ENCODE measurements at regions not wholly inside any gene's neighbourhood (a gene's known extent, or its start where the extent isn't known, plus 50 kb on each side); places are given as distances from the start of the nearest gene placed in this dataset.

GRCh38 chr6:93749191-93749590 is 329.8 kb upstream of the EPHA7 start:
- Histone ChIP-seq H3K4me3 (ENCODE audit: control insufficient read depth in 1 of 7, extremely low read depth in 1 of 7, insufficient read depth in 4 of 7, low read depth in 2 of 7, low read length in 6 of 7) (no peak overlapping the region), H3K27ac (ENCODE audit: insufficient read depth in 1 of 2, low read depth in 1 of 2, low read length in 2 of 2, poor library complexity in 1 of 2, severe bottlenecking in 2 of 2) (no peak overlapping the region), H3K9me3 (ENCODE audit: control extremely low read depth in 1 of 5, control insufficient read depth in 4 of 5, insufficient read depth in 2 of 5, low read depth in 1 of 5, low read length in 4 of 5) (no peaks in the 10 kb centered on the region), H3K36me3 (ENCODE audit: control insufficient read depth in 4 of 4, insufficient read depth in 4 of 4, low read length in 3 of 4) (no peaks in the 10 kb centered on the region), H3K27me3 (replicated peaks in 2 of 5; ENCODE audit: control insufficient read depth in 4 of 5, insufficient read depth in 5 of 5, low read length in 4 of 5) (no peaks in the 10 kb centered on the region), H3K4me1 (ENCODE audit: control extremely low read depth in 1 of 4, control insufficient read depth in 4 of 4, insufficient read depth in 4 of 4, low read length in 3 of 4) (no peaks in the 10 kb centered on the region)
- POLR2A ChIA-PET: no interaction called here
- CTCF ChIA-PET: no interaction called here
- no peak for DNase-seq

- Histone ChIP-seq H3K4me1 (ENCODE audit: control extremely low read depth in 1 of 4, control insufficient read depth in 4 of 4, insufficient read depth in 4 of 4, low read length in 3 of 4) (no peaks in the 10 kb centered on the region), H3K9me3 (ENCODE audit: control extremely low read depth in 1 of 5, control insufficient read depth in 4 of 5, insufficient read depth in 2 of 5, low read depth in 1 of 5, low read length in 4 of 5) (no peaks in the 10 kb centered on the region), H3K27ac (ENCODE audit: insufficient read depth in 1 of 2, low read depth in 1 of 2, low read length in 2 of 2, poor library complexity in 1 of 2, severe bottlenecking in 2 of 2) (no peak overlapping the region), H3K27me3 (replicated peaks in 2 of 5; ENCODE audit: control insufficient read depth in 4 of 5, insufficient read depth in 5 of 5, low read length in 4 of 5) (no peaks in the 10 kb centered on the region), H3K4me3 (ENCODE audit: control insufficient read depth in 1 of 7, extremely low read depth in 1 of 7, insufficient read depth in 4 of 7, low read depth in 2 of 7, low read length in 6 of 7) (no peak overlapping the region), H3K36me3 (ENCODE audit: control insufficient read depth in 4 of 4, insufficient read depth in 4 of 4, low read length in 3 of 4) (no peaks in the 10 kb centered on the region)
- no peak for DNase-seq
- WGBS (ENCODE audit: insufficient coverage): 93% methylated on average over 2 of the region's 3 CpGs
- ChIA-PET CTCF (no interaction called here), POLR2A (no interaction called here)
Observed at GRCh38 chr6:93746892-93747291, 327.5 kb upstream of the EPHA7 start.

- Histone ChIP-seq H3K4me1 (ENCODE audit: control extremely low read depth in 1 of 4, control insufficient read depth in 4 of 4, insufficient read depth in 4 of 4, low read length in 3 of 4) (no peaks in the 10 kb centered on the region), H3K27ac (ENCODE audit: insufficient read depth in 1 of 2, low read depth in 1 of 2, low read length in 2 of 2, poor library complexity in 1 of 2, severe bottlenecking in 2 of 2) (no peak overlapping the region), H3K27me3 (replicated peaks in 2 of 5; ENCODE audit: control insufficient read depth in 4 of 5, insufficient read depth in 5 of 5, low read length in 4 of 5) (no peaks in the 10 kb centered on the region), H3K36me3 (ENCODE audit: control insufficient read depth in 4 of 4, insufficient read depth in 4 of 4, low read length in 3 of 4) (no peaks in the 10 kb centered on the region), H3K9me3 (ENCODE audit: control extremely low read depth in 1 of 5, control insufficient read depth in 4 of 5, insufficient read depth in 2 of 5, low read depth in 1 of 5, low read length in 4 of 5) (no peaks in the 10 kb centered on the region), H3K4me3 (ENCODE audit: control insufficient read depth in 1 of 7, extremely low read depth in 1 of 7, insufficient read depth in 4 of 7, low read depth in 2 of 7, low read length in 6 of 7) (no peak overlapping the region)
- ChIA-PET CTCF (no interaction called here), POLR2A (no interaction called here)
- WGBS (ENCODE audit: insufficient coverage): no CpG with 5 or more reads among the region's 2 CpGs
- DNase-seq: no peak
Observed at GRCh38 chr6:93745306-93745705, 325.9 kb upstream of the EPHA7 start.

- no peak overlapping the region for H3K4me3 ChIP-seq (ENCODE audit: control insufficient read depth in 1 of 7, extremely low read depth in 1 of 7, insufficient read depth in 4 of 7, low read depth in 2 of 7, low read length in 6 of 7)
- no peak for DNase-seq
- H3K27ac ChIP-seq (ENCODE audit: insufficient read depth in 1 of 2, low read depth in 1 of 2, low read length in 2 of 2, poor library complexity in 1 of 2, severe bottlenecking in 2 of 2): no peak overlapping the region
- no peaks in the 10 kb centered on the region for H3K4me1 ChIP-seq (ENCODE audit: control extremely low read depth in 1 of 4, control insufficient read depth in 4 of 4, insufficient read depth in 4 of 4, low read length in 3 of 4)
- no peaks in the 10 kb centered on the region for H3K9me3 ChIP-seq (ENCODE audit: control extremely low read depth in 1 of 5, control insufficient read depth in 4 of 5, insufficient read depth in 2 of 5, low read depth in 1 of 5, low read length in 4 of 5)
- CTCF ChIA-PET: no interaction called here
- no peaks in the 10 kb centered on the region for H3K36me3 ChIP-seq (ENCODE audit: control insufficient read depth in 4 of 4, insufficient read depth in 4 of 4, low read length in 3 of 4)
- POLR2A ChIA-PET: no interaction called here
- WGBS (ENCODE audit: insufficient coverage): 100% methylated on average over 1 of the region's 3 CpGs
- no peaks in the 10 kb centered on the region for H3K27me3 ChIP-seq (replicated peaks in 2 of 5; ENCODE audit: control insufficient read depth in 4 of 5, insufficient read depth in 5 of 5, low read length in 4 of 5)
Observed at GRCh38 chr6:93735099-93735498, 315.7 kb upstream of the EPHA7 start.

- no peaks in the 10 kb centered on the region for H3K4me1 ChIP-seq (ENCODE audit: control extremely low read depth in 1 of 4, control insufficient read depth in 4 of 4, insufficient read depth in 4 of 4, low read length in 3 of 4)
- no peaks in the 10 kb centered on the region for H3K9me3 ChIP-seq (ENCODE audit: control extremely low read depth in 1 of 5, control insufficient read depth in 4 of 5, insufficient read depth in 2 of 5, low read depth in 1 of 5, low read length in 4 of 5)
- no peaks in the 10 kb centered on the region for H3K36me3 ChIP-seq (ENCODE audit: control insufficient read depth in 4 of 4, insufficient read depth in 4 of 4, low read length in 3 of 4)
- POLR2A ChIA-PET: no interaction called here
- no peak overlapping the region for H3K27ac ChIP-seq (ENCODE audit: insufficient read depth in 1 of 2, low read depth in 1 of 2, low read length in 2 of 2, poor library complexity in 1 of 2, severe bottlenecking in 2 of 2)
- WGBS (ENCODE audit: insufficient coverage): no CpG with 5 or more reads among the region's 1 CpG
- CTCF ChIA-PET: no interaction called here
- H3K4me3 ChIP-seq (ENCODE audit: control insufficient read depth in 1 of 7, extremely low read depth in 1 of 7, insufficient read depth in 4 of 7, low read depth in 2 of 7, low read length in 6 of 7): no peak overlapping the region
- no peaks in the 10 kb centered on the region for H3K27me3 ChIP-seq (replicated peaks in 2 of 5; ENCODE audit: control insufficient read depth in 4 of 5, insufficient read depth in 5 of 5, low read length in 4 of 5)
- DNase-seq: no peak
Observed at GRCh38 chr6:93731306-93731705, 311.9 kb upstream of the EPHA7 start.

GRCh38 chr6:93728150-93728549 is 308.8 kb upstream of the EPHA7 start:
- Histone ChIP-seq H3K27ac (ENCODE audit: insufficient read depth in 1 of 2, low read depth in 1 of 2, low read length in 2 of 2, poor library complexity in 1 of 2, severe bottlenecking in 2 of 2) (no peak overlapping the region), H3K9me3 (ENCODE audit: control extremely low read depth in 1 of 5, control insufficient read depth in 4 of 5, insufficient read depth in 2 of 5, low read depth in 1 of 5, low read length in 4 of 5) (no peaks in the 10 kb centered on the region), H3K4me3 (ENCODE audit: control insufficient read depth in 1 of 7, extremely low read depth in 1 of 7, insufficient read depth in 4 of 7, low read depth in 2 of 7, low read length in 6 of 7) (no peak overlapping the region), H3K36me3 (ENCODE audit: control insufficient read depth in 4 of 4, insufficient read depth in 4 of 4, low read length in 3 of 4) (no peaks in the 10 kb centered on the region), H3K4me1 (ENCODE audit: control extremely low read depth in 1 of 4, control insufficient read depth in 4 of 4, insufficient read depth in 4 of 4, low read length in 3 of 4) (no peaks in the 10 kb centered on the region), H3K27me3 (replicated peaks in 2 of 5; ENCODE audit: control insufficient read depth in 4 of 5, insufficient read depth in 5 of 5, low read length in 4 of 5) (no peaks in the 10 kb centered on the region)
- POLR2A ChIA-PET: no interaction called here
- WGBS (ENCODE audit: insufficient coverage): 60% methylated on average over 1 of the region's 2 CpGs
- CTCF ChIA-PET: no interaction called here
- no peak for DNase-seq

- POLR2A ChIA-PET: no interaction called here
- no peaks in the 10 kb centered on the region for H3K36me3 ChIP-seq (ENCODE audit: control insufficient read depth in 4 of 4, insufficient read depth in 4 of 4, low read length in 3 of 4)
- no peak overlapping the region for H3K4me3 ChIP-seq (ENCODE audit: control insufficient read depth in 1 of 7, extremely low read depth in 1 of 7, insufficient read depth in 4 of 7, low read depth in 2 of 7, low read length in 6 of 7)
- no peaks in the 10 kb centered on the region for H3K4me1 ChIP-seq (ENCODE audit: control extremely low read depth in 1 of 4, control insufficient read depth in 4 of 4, insufficient read depth in 4 of 4, low read length in 3 of 4)
- H3K27ac ChIP-seq (ENCODE audit: insufficient read depth in 1 of 2, low read depth in 1 of 2, low read length in 2 of 2, poor library complexity in 1 of 2, severe bottlenecking in 2 of 2): no peak overlapping the region
- DNase-seq: no peak
- CTCF ChIA-PET: no interaction called here
- WGBS (ENCODE audit: insufficient coverage): 100% methylated on average over 2 of the region's 3 CpGs
- H3K9me3 ChIP-seq (ENCODE audit: control extremely low read depth in 1 of 5, control insufficient read depth in 4 of 5, insufficient read depth in 2 of 5, low read depth in 1 of 5, low read length in 4 of 5): no peaks in the 10 kb centered on the region
- H3K27me3 ChIP-seq (replicated peaks in 2 of 5; ENCODE audit: control insufficient read depth in 4 of 5, insufficient read depth in 5 of 5, low read length in 4 of 5): no peaks in the 10 kb centered on the region
Observed at GRCh38 chr6:93727447-93727846, 308.1 kb upstream of the EPHA7 start.

All from common myeloid progenitor, CD34-positive (primary cell).